ENCODE measurements at regions not wholly inside any gene's neighbourhood (a gene's known extent, or its start where the extent isn't known, plus 50 kb on each side); places are given as distances from the start of the nearest gene placed in this dataset.

DNA sequence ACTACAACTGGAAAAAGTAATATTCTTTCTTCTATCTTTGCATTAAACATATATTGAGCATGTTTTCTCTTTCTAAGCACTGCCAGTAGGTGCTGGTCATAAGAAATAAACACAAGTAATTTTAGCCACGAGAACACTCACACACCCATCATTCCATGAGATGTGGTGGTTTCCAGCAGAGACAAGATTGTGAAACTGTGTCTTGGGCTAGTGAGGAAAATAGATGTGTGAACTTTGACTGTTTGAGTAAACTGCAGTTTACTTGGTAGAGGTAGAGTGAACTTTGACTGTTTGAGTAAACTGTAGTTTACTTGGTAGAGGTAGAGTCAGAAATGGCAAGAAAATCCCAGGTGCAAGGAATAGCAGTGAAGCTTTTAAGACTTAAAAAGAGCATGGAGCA is 300.9 kb upstream of the HS3ST1 start:
- DNase-seq, result no peak
- no peak for TF ChIP-seq POLR2AphosphoS5 (IDR thresholded peaks at IDR 0.05)
- no peak for TF ChIP-seq EP300 (IDR thresholded peaks at IDR 0.05)
- no peak for TF ChIP-seq CTCF (IDR thresholded peaks at IDR 0.05)
- TF ChIP-seq POLR2A (IDR thresholded peaks at IDR 0.05), result no peak
- Histone ChIP-seq H3K27ac (no peak overlapping the region), H3K4me3 (no peak overlapping the region), H3K4me1 (no peaks in the 10 kb centered on the region), H3K27me3 (no peaks in the 10 kb centered on the region), H3K36me3 (no peaks in the 10 kb centered on the region), H3K9me3 (no peaks in the 10 kb centered on the region)
- WGBS, 2 donors, result 48 to 57% methylated on average over 1 of the region's 1 CpG
- no peak for ATAC-seq (ENCODE audit: low FRiP score in 2 of 2)

- no peak for ATAC-seq (ENCODE audit: low FRiP score in 2 of 2)
Measured at GRCh38 chr4:11727903-11728564, 299.3 kb upstream of the HS3ST1 start.

GRCh38 chr4:11724731-11725130 is 296.0 kb upstream of the HS3ST1 start:
- Histone ChIP-seq H3K4me1 (no peaks in the 10 kb centered on the region), H3K27me3 (no peaks in the 10 kb centered on the region), H3K9me3 (no peaks in the 10 kb centered on the region), H3K36me3 (no peaks in the 10 kb centered on the region), H3K27ac (no peak overlapping the region), H3K4me3 (no peak overlapping the region)
- TF ChIP-seq EP300 (IDR thresholded peaks at IDR 0.05) (no peak), POLR2A (IDR thresholded peaks at IDR 0.05) (no peak), CTCF (IDR thresholded peaks at IDR 0.05) (no peak), POLR2AphosphoS5 (IDR thresholded peaks at IDR 0.05) (no peak)
- no peak for DNase-seq
- no peak for ATAC-seq (ENCODE audit: low FRiP score in 2 of 2)

More at GRCh38 chr4:11727903-11728564, 299.3 kb upstream of the HS3ST1 start:
- no peaks in the 10 kb centered on the region for H3K4me1 ChIP-seq
- no peak overlapping the region for H3K4me3 ChIP-seq
- no peaks in the 10 kb centered on the region for H3K27me3 ChIP-seq
- no peak overlapping the region for H3K27ac ChIP-seq
- 83 to 84% methylated on average over 3 of the region's 3 CpGs for WGBS, 2 donors
- H3K36me3 ChIP-seq, result no peaks in the 10 kb centered on the region
- TF ChIP-seq CTCF (IDR thresholded peaks at IDR 0.05) (no peak), POLR2A (IDR thresholded peaks at IDR 0.05) (no peak), POLR2AphosphoS5 (IDR thresholded peaks at IDR 0.05) (no peak), EP300 (IDR thresholded peaks at IDR 0.05) (no peak)
- DNase-seq, result no peak
- no peaks in the 10 kb centered on the region for H3K9me3 ChIP-seq

GRCh38 chr4:11722223-11722622 is 293.5 kb upstream of the HS3ST1 start:
- H3K4me3 ChIP-seq, result no peak overlapping the region
- H3K36me3 ChIP-seq, result no peaks in the 10 kb centered on the region
- no peaks in the 10 kb centered on the region for H3K9me3 ChIP-seq
- no peak for TF ChIP-seq POLR2A (IDR thresholded peaks at IDR 0.05)
- no peak for TF ChIP-seq CTCF (IDR thresholded peaks at IDR 0.05)
- TF ChIP-seq EP300 (IDR thresholded peaks at IDR 0.05), result no peak
- TF ChIP-seq POLR2AphosphoS5 (IDR thresholded peaks at IDR 0.05), result no peak
- H3K4me1 ChIP-seq, result no peaks in the 10 kb centered on the region
- WGBS, 2 donors, result 85 to 88% methylated on average over 4 of the region's 4 CpGs
- H3K27ac ChIP-seq, result no peak overlapping the region
- H3K27me3 ChIP-seq, result no peaks in the 10 kb centered on the region
- ATAC-seq (ENCODE audit: low FRiP score in 2 of 2) (no peak), DNase-seq (no peak)

GRCh38 chr4:11720292-11720691 is 291.6 kb upstream of the HS3ST1 start:
- WGBS, 2 donors, result 0 to 4% methylated on average over 1 of the region's 1 CpG
- ATAC-seq (ENCODE audit: low FRiP score in 2 of 2) (peak in 1 of 2 donors; percentile 72), DNase-seq (no peak)
- Histone ChIP-seq H3K4me1 (no peaks in the 10 kb centered on the region), H3K4me3 (no peak overlapping the region), H3K27ac (no peak overlapping the region), H3K9me3 (no peaks in the 10 kb centered on the region), H3K27me3 (no peaks in the 10 kb centered on the region), H3K36me3 (no peaks in the 10 kb centered on the region)
- TF ChIP-seq CTCF (IDR thresholded peaks at IDR 0.05), result peak in 5 of 6 experiments; percentile 42 to 72 (median 64)
- TF ChIP-seq EP300 (IDR thresholded peaks at IDR 0.05), result no peak
- no peak for TF ChIP-seq POLR2AphosphoS5 (IDR thresholded peaks at IDR 0.05)
